ENCODE measurements at regions not wholly inside any gene's neighbourhood (a gene's known extent, or its start where the extent isn't known, plus 50 kb on each side); places are given as distances from the start of the nearest gene placed in this dataset.

DNA sequence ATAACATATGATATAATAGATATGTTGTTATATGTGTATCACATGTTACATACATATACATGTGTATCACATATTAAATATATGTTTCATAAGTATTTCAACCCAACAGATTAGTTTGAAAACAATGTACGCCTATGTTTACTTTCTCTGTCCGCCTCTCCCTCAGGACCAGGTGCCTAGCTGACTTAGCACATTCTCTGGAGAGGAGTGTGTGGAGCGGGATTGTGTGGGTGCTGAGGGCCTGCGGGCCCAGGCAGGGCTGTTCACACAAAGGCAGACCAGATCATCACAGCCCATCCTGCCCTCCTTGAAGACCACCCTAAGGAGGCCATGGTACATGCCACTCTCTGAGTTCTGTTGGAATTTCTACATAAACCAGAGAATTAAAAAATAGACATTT lies 81.0 kb downstream of the PLXNA1 start:
- H3K4me1 ChIP-seq (ENCODE audit: insufficient read depth, low read length) = no peaks in the 10 kb centered on the region
- H3K4me3 ChIP-seq (ENCODE audit: low read length) = no peak overlapping the region
- H3K9ac ChIP-seq (ENCODE audit: low read depth, low read length) = no peak overlapping the region
- H3K9me3 ChIP-seq (ENCODE audit: insufficient read depth, low read depth, low read length) = no peaks in the 10 kb centered on the region
- H3K36me3 ChIP-seq (ENCODE audit: insufficient read depth, low read length) = no peaks in the 10 kb centered on the region
- H3K27ac ChIP-seq (ENCODE audit: low read depth, low read length) = no peak overlapping the region
- no peaks in the 10 kb centered on the region for H3K27me3 ChIP-seq (ENCODE audit: insufficient read depth, low read length)
- WGBS = 95% methylated on average over 4 of the region's 4 CpGs

- no peaks in the 10 kb centered on the region for H3K27me3 ChIP-seq (ENCODE audit: insufficient read depth, low read length)
- WGBS = 92% methylated on average over 16 of the region's 16 CpGs
- no peaks in the 10 kb centered on the region for H3K36me3 ChIP-seq (ENCODE audit: insufficient read depth, low read length)
- H3K27ac ChIP-seq (ENCODE audit: low read depth, low read length) = no peak overlapping the region
- H3K4me3 ChIP-seq (ENCODE audit: low read length) = no peak overlapping the region
- H3K9me3 ChIP-seq (ENCODE audit: insufficient read depth, low read depth, low read length) = no peaks in the 10 kb centered on the region
- H3K4me1 ChIP-seq (ENCODE audit: insufficient read depth, low read length) = no peaks in the 10 kb centered on the region
- no peak overlapping the region for H3K9ac ChIP-seq (ENCODE audit: low read depth, low read length)
Measured at GRCh38 chr3:127064391-127065137, 81.6 kb downstream of the PLXNA1 start.

GRCh38 chr3:127065138-127065427 lies 82.2 kb downstream of the PLXNA1 start:
- no peaks in the 10 kb centered on the region for H3K4me1 ChIP-seq (ENCODE audit: insufficient read depth, low read length)
- no peaks in the 10 kb centered on the region for H3K9me3 ChIP-seq (ENCODE audit: insufficient read depth, low read depth, low read length)
- H3K4me3 ChIP-seq (ENCODE audit: low read length) = no peak overlapping the region
- no peaks in the 10 kb centered on the region for H3K36me3 ChIP-seq (ENCODE audit: insufficient read depth, low read length)
- H3K27ac ChIP-seq (ENCODE audit: low read depth, low read length) = no peak overlapping the region
- WGBS = 90% methylated on average over 5 of the region's 5 CpGs
- H3K9ac ChIP-seq (ENCODE audit: low read depth, low read length) = no peak overlapping the region
- no peaks in the 10 kb centered on the region for H3K27me3 ChIP-seq (ENCODE audit: insufficient read depth, low read length)

GRCh38 chr3:127065561-127066290 lies 82.8 kb downstream of the PLXNA1 start:
- Histone ChIP-seq H3K9me3 (ENCODE audit: insufficient read depth, low read depth, low read length) (no peaks in the 10 kb centered on the region), H3K9ac (ENCODE audit: low read depth, low read length) (no peak overlapping the region), H3K27ac (ENCODE audit: low read depth, low read length) (no peak overlapping the region), H3K27me3 (ENCODE audit: insufficient read depth, low read length) (no peaks in the 10 kb centered on the region), H3K4me1 (ENCODE audit: insufficient read depth, low read length) (no peaks in the 10 kb centered on the region), H3K36me3 (ENCODE audit: insufficient read depth, low read length) (no peaks in the 10 kb centered on the region), H3K4me3 (ENCODE audit: low read length) (no peak overlapping the region)
- WGBS = 77% methylated on average over 16 of the region's 17 CpGs

DNA sequence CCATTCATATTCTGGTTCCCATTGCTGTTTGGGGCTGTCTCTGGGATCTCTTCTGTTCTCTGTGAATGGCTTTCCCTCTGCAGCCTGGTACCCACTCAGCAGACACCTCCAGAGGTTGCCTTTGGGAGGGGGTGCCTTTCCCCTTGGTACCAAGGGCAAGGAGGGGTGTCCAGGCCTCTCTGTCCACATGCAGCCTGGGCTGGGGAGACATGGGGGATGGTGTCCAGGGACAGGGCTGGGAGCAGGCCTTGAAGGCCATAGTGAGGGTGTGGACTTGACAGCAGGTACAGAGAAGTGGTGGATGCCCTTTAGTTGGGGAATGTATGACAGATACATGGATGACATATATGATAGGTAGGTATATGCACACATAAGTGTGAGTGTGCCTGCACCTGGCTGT lies 83.7 kb downstream of the PLXNA1 start:
- Histone ChIP-seq H3K9me3 (ENCODE audit: insufficient read depth, low read depth, low read length) (no peaks in the 10 kb centered on the region), H3K27ac (ENCODE audit: low read depth, low read length) (no peak overlapping the region), H3K36me3 (ENCODE audit: insufficient read depth, low read length) (no peaks in the 10 kb centered on the region), H3K4me3 (ENCODE audit: low read length) (no peak overlapping the region), H3K27me3 (ENCODE audit: insufficient read depth, low read length) (no peaks in the 10 kb centered on the region), H3K4me1 (ENCODE audit: insufficient read depth, low read length) (no peaks in the 10 kb centered on the region), H3K9ac (ENCODE audit: low read depth, low read length) (no peak overlapping the region)

- no peaks in the 10 kb centered on the region for H3K4me1 ChIP-seq (ENCODE audit: insufficient read depth, low read length)
- H3K36me3 ChIP-seq (ENCODE audit: insufficient read depth, low read length) = no peaks in the 10 kb centered on the region
- H3K9me3 ChIP-seq (ENCODE audit: insufficient read depth, low read depth, low read length) = no peaks in the 10 kb centered on the region
- H3K9ac ChIP-seq (ENCODE audit: low read depth, low read length) = no peak overlapping the region
- no peak overlapping the region for H3K27ac ChIP-seq (ENCODE audit: low read depth, low read length)
- 94% methylated on average over 10 of the region's 10 CpGs for WGBS
- no peak overlapping the region for H3K4me3 ChIP-seq (ENCODE audit: low read length)
- H3K27me3 ChIP-seq (ENCODE audit: insufficient read depth, low read length) = no peaks in the 10 kb centered on the region
Measured at GRCh38 chr3:127067116-127067910, 84.4 kb downstream of the PLXNA1 start.

- Histone ChIP-seq H3K9me3 (ENCODE audit: insufficient read depth, low read depth, low read length) (no peaks in the 10 kb centered on the region), H3K27ac (ENCODE audit: low read depth, low read length) (no peak overlapping the region), H3K4me3 (ENCODE audit: low read length) (no peak overlapping the region), H3K9ac (ENCODE audit: low read depth, low read length) (no peak overlapping the region), H3K27me3 (ENCODE audit: insufficient read depth, low read length) (no peaks in the 10 kb centered on the region), H3K4me1 (ENCODE audit: insufficient read depth, low read length) (no peaks in the 10 kb centered on the region), H3K36me3 (ENCODE audit: insufficient read depth, low read length) (no peaks in the 10 kb centered on the region)
- WGBS = 92% methylated on average over 15 of the region's 15 CpGs
Measured at GRCh38 chr3:127068111-127068810, 85.3 kb downstream of the PLXNA1 start.

DNA sequence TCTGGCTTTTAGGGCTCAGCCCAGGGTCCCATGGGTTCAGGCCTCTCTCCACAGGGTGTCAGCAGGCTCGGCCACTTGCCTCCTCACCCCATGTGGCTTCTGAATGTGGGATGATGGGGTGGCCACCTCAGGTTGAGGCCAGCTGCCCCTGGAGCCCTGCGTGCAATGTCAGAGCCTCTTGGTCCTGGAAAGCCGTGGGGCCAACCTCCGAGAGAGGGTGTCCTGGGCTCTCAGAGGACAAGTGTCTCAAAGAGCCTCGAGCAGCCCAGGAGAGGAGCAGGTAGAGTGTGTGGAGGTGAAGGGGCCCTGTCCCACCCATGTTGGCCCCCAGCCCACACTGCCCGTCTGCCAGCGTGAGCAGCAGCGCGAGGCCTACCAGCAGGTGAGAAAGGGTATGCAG lies 86.0 kb downstream of the PLXNA1 start:
- Histone ChIP-seq H3K36me3 (ENCODE audit: insufficient read depth, low read length) (no peaks in the 10 kb centered on the region), H3K4me1 (ENCODE audit: insufficient read depth, low read length) (no peaks in the 10 kb centered on the region), H3K4me3 (ENCODE audit: low read length) (no peak overlapping the region), H3K27me3 (ENCODE audit: insufficient read depth, low read length) (no peaks in the 10 kb centered on the region), H3K9me3 (ENCODE audit: insufficient read depth, low read depth, low read length) (no peaks in the 10 kb centered on the region), H3K9ac (ENCODE audit: low read depth, low read length) (no peak overlapping the region), H3K27ac (ENCODE audit: low read depth, low read length) (no peak overlapping the region)
- 85% methylated on average over 9 of the region's 9 CpGs for WGBS

GRCh38 chr3:127069814-127070440 lies 87.0 kb downstream of the PLXNA1 start:
- H3K9me3 ChIP-seq (ENCODE audit: insufficient read depth, low read depth, low read length) = no peaks in the 10 kb centered on the region
- H3K27ac ChIP-seq (ENCODE audit: low read depth, low read length) = no peak overlapping the region
- no peak overlapping the region for H3K9ac ChIP-seq (ENCODE audit: low read depth, low read length)
- no peak overlapping the region for H3K4me3 ChIP-seq (ENCODE audit: low read length)
- 92% methylated on average over 14 of the region's 14 CpGs for WGBS
- H3K36me3 ChIP-seq (ENCODE audit: insufficient read depth, low read length) = no peaks in the 10 kb centered on the region
- H3K4me1 ChIP-seq (ENCODE audit: insufficient read depth, low read length) = no peaks in the 10 kb centered on the region
- H3K27me3 ChIP-seq (ENCODE audit: insufficient read depth, low read length) = no peaks in the 10 kb centered on the region

DNA sequence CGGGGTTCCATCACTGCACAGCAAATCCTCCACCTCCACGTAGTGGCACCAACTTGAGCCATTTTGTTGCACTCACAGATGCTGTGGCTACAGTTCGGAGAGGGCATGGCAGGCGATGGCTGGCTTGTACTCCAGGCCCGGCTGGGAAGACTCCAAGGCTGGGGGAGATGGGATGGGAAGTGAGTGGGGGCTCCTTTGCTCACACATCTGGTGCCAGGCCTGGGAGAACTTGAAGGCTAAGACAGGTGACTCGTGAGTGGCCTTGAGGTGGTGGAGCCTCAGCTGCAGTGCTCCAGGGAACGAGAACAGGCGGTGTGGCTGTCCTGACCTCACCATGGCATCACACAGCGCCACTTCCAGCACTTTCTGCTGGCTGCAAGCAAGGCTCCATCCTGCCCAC lies 87.9 kb downstream of the PLXNA1 start:
- H3K36me3 ChIP-seq (ENCODE audit: insufficient read depth, low read length) = no peaks in the 10 kb centered on the region
- H3K27me3 ChIP-seq (ENCODE audit: insufficient read depth, low read length) = no peaks in the 10 kb centered on the region
- WGBS = 95% methylated on average over 9 of the region's 9 CpGs
- H3K4me1 ChIP-seq (ENCODE audit: insufficient read depth, low read length) = no peaks in the 10 kb centered on the region
- no peak overlapping the region for H3K9ac ChIP-seq (ENCODE audit: low read depth, low read length)
- no peak overlapping the region for H3K4me3 ChIP-seq (ENCODE audit: low read length)
- H3K27ac ChIP-seq (ENCODE audit: low read depth, low read length) = no peak overlapping the region
- no peaks in the 10 kb centered on the region for H3K9me3 ChIP-seq (ENCODE audit: insufficient read depth, low read depth, low read length)

Measured in HUES64 (cell line).